K562 (cell line): ENCODE measurements at regions not wholly inside any gene's neighbourhood (a gene's known extent, or its start where the extent isn't known, plus 50 kb on each side); places are given as distances from the start of the nearest gene placed in this dataset.

ENCODE experiments used
- ATAC-seq: fragments of 200-7000 bp; cut with Tn5 transposase; 3 replicates; pipeline ENCODE4 v1.9.1; 2020; ENCODE audit warnings: moderate library complexity
- BruUV-seq: library from RNA; stranded (reverse); fragments of 400-500 nt; replicated peaks from 2 replicates; lab custom pipeline; 2021; lab: Mats Ljungman, UMichigan
- CTCF ChIA-PET: fragments of 300-600 bp; formaldehyde crosslinking; extraction: SDS; loops from one replicate; lab custom pipeline; 2021; ENCODE audit warnings: low intra/inter-chr PET ratio; lab: Yijun Ruan, JAX
- POLR2A ChIA-PET: fragments of 300-600, 350-650 bp; sonication (Branson Sonifier 250); formaldehyde crosslinking; extraction: SDS; loops from one replicate; lab custom pipeline; 2021; ENCODE audit warnings: antibody characterized with exemption, inconsistent platforms; lab: Yijun Ruan, JAX
- DNase-seq, 4 experiments: peaks; one replicate each; pipeline versions ENCODE4 v3.0.0 to v3.0.0-alpha.2; 2011 to 2018; ENCODE audit warnings: low spot score in 3 of 4, mixed read lengths in 3 of 4; ENCODE audit errors: extremely low read depth in 1 of 4
- FAIRE-seq: peaks from 2 replicates; lab custom pipeline; 2011; peaks lifted over from hg19 to GRCh38; lab: Jason Lieb, UNC
- H2AFZ ChIP-seq: 2 replicates; pipeline ENCODE4 v1.6.0; 2011; ENCODE audit warnings: low read depth, low read length, control low read depth, inconsistent platforms
- H3K27ac ChIP-seq: fragments of 200-600 bp; 3 replicates; pipeline ENCODE4 v1.8.0; 2011; ENCODE audit warnings: low read depth, mild to moderate bottlenecking, control low read depth, inconsistent platforms, low read length, moderate library complexity, mixed read lengths; ENCODE audit errors: extremely low read depth
- H3K27me3 ChIP-seq, 2 experiments: fragments of 300-600 bp in 1 of 2; 2 replicates in 1 of 2; 3 replicates in 1 of 2; pipeline versions ENCODE4 v1.6.0 to v1.8.0; 2011; ENCODE audit warnings: inconsistent platforms in 2 of 2, low read length in 2 of 2, mild to moderate bottlenecking in 1 of 2, mixed read lengths in 1 of 2, moderate library complexity in 1 of 2; ENCODE audit not compliant: control insufficient read depth in 2 of 2, insufficient read depth in 2 of 2
- H3K36me3 ChIP-seq: fragments of 300-600 bp; 3 replicates; pipeline ENCODE4 v1.8.0; 2011; ENCODE audit warnings: mild to moderate bottlenecking, low read length, inconsistent platforms; ENCODE audit not compliant: control insufficient read depth, insufficient read depth
- H3K4me1 ChIP-seq, 2 experiments: fragments of 200-600 bp in 1 of 2; replicated peaks in 1 of 2; 2 replicates in 1 of 2; 3 replicates in 1 of 2; pipeline versions ENCODE4 v1.5.1 to v1.8.0; 2011; ENCODE audit warnings: inconsistent platforms in 2 of 2, low read length in 2 of 2, mild to moderate bottlenecking in 1 of 2, mixed read lengths in 1 of 2, moderate library complexity in 1 of 2; ENCODE audit not compliant: control insufficient read depth in 2 of 2, insufficient read depth in 2 of 2
- H3K4me2 ChIP-seq: 2 replicates; pipeline ENCODE4 v1.6.1; 2011; ENCODE audit warnings: low read length, control low read depth, inconsistent platforms, mixed read lengths; ENCODE audit not compliant: insufficient read depth
- H3K4me3 ChIP-seq: fragments of 200-600 bp; sonication (generic), shearing (Covaris generic); 2 replicates; pipeline ENCODE4 v1.5.1; 2016; ENCODE audit warnings: control low read depth, inconsistent platforms
- H3K79me2 ChIP-seq: fragments of 200-600 bp; 3 replicates; pipeline ENCODE4 v1.8.0; 2011; ENCODE audit warnings: low read length, inconsistent platforms; ENCODE audit not compliant: control insufficient read depth, insufficient read depth
- H3K9ac ChIP-seq, 2 experiments: 2 replicates each; pipeline versions ENCODE4 v1.6.0 to v1.6.1; 2011; ENCODE audit warnings: low read depth in 2 of 2, low read length in 2 of 2, control low read depth in 1 of 2, inconsistent platforms in 1 of 2, mild to moderate bottlenecking in 1 of 2, mixed read lengths in 1 of 2; ENCODE audit not compliant: insufficient read depth in 1 of 2
- H3K9me1 ChIP-seq: one replicate; pipeline ENCODE4 v1.6.0; 2011; ENCODE audit warnings: inconsistent platforms, mild to moderate bottlenecking, low read length, moderate library complexity; ENCODE audit not compliant: control insufficient read depth, insufficient read depth
- H3K9me3 ChIP-seq: replicated peaks from 2 replicates; pipeline ENCODE4 v1.5.1; 2011; ENCODE audit warnings: low read depth, low read length, inconsistent platforms; ENCODE audit not compliant: control insufficient read depth, insufficient read depth
- H4K20me1 ChIP-seq: replicated peaks from 2 replicates; pipeline ENCODE4 v1.6.1; 2011; ENCODE audit warnings: low read length, inconsistent platforms, mixed read lengths; ENCODE audit not compliant: control insufficient read depth, insufficient read depth
- BCLAF1 ChIP-seq, 2 experiments: fragments of 450-650 bp in 1 of 2; IDR thresholded peaks; 2 replicates each; pipeline ENCODE4 v1.6.1; 2011 to 2017; ENCODE audit warnings: low read depth in 2 of 2, antibody characterized with exemption in 1 of 2, borderline replicate concordance in 1 of 2, low read length in 1 of 2, mild to moderate bottlenecking in 1 of 2, mixed read lengths in 1 of 2; ENCODE audit not compliant: control insufficient read depth in 1 of 2
- CC2D1A ChIP-seq: fragments of 450-650 bp; IDR thresholded peaks from 2 replicates; pipeline ENCODE4 v1.6.1; 2017; ENCODE audit warnings: mild to moderate bottlenecking
- SMARCA4 ChIP-seq: fragments of 450-650 bp; IDR thresholded peaks from 2 replicates; pipeline ENCODE4 v1.6.1; 2016
- WGBS: fragments of 100-300 bp; shearing (Covaris generic); methylation state at CpG from one replicate; pipeline ENCODE4 v1.1.6; 2016; ENCODE audit warnings: low coverage, mixed read lengths; ENCODE audit not compliant: insufficient coverage; ENCODE audit errors: missing lambda C conversion rate; 5-methylcytosine and 5-hydroxymethylcytosine counted together
- in situ Hi-C: fragments of 300-500 bp; cut with MboI; formaldehyde crosslinking; loops from 4 replicates; pipeline ENCODE4 v1.15.0; 2018; ENCODE audit warnings: inconsistent platforms, mixed read lengths
- intact Hi-C: fragments of 100-400 bp; cut with micrococcal nuclease; formaldehyde crosslinking; loops from 2 replicates; pipeline ENCODE4 v1.14.2; 2022

GRCh38 chr1:5156416-5157120 lies 502.2 kb downstream of the AJAP1 start:
- Histone ChIP-seq H2AFZ (no peak overlapping the region), H3K9ac (no peak overlapping the region), H3K36me3 (no peaks in the 10 kb centered on the region), H3K79me2 (no peaks in the 10 kb centered on the region), H3K27me3 (no peaks in the 10 kb centered on the region), H3K9me3 (no peaks in the 10 kb centered on the region; the same call in 1 of the 2 replicates), H3K4me2 (no peak overlapping the region), H3K4me3 (no peak overlapping the region), H3K27ac (no peak overlapping the region), H4K20me1 (no peaks in the 10 kb centered on the region), H3K9me1 (no peaks in the 10 kb centered on the region), H3K4me1 (no peaks in the 10 kb centered on the region)
- FAIRE-seq (no peak), ATAC-seq (no peak), DNase-seq (no peak)
- no peak for TF ChIP-seq SMARCA4
- TF ChIP-seq BCLAF1 (IDR thresholded peaks at IDR 0.05; ENCODE audit: borderline replicate concordance in 1 of 2, control insufficient read depth in 1 of 2, low read depth in 2 of 2, low read length in 1 of 2): no peak
- TF ChIP-seq CC2D1A: no peak
- BruUV-seq: no TSS peak
- ChIA-PET CTCF (no interaction called here), POLR2A (no interaction called here)
- intact Hi-C loops: no loop called here
- WGBS: 3% methylated on average over 7 of the region's 7 CpGs
- in situ Hi-C loops: no loop called here
